HEK293 (cell line): ENCODE measurements at regions not wholly inside any gene's neighbourhood (a gene's known extent, or its start where the extent isn't known, plus 50 kb on each side); places are given as distances from the start of the nearest gene placed in this dataset.

Experiments
- CTCF ChIP-seq: fragments of 450-650 bp; formaldehyde crosslinking; IDR thresholded peaks from 2 replicates; pipeline ENCODE4 v1.5.1; 2016; ENCODE audit warnings: missing biosample characterization, missing genetic modification characterization
- MEIS1 ChIP-seq: sonication (generic); formaldehyde crosslinking; IDR thresholded peaks from 2 replicates; pipeline ENCODE4 v1.8.1; 2022; ENCODE audit warnings: missing genetic modification reagents, mild to moderate bottlenecking, borderline replicate concordance
- TCF7L2 ChIP-seq: IDR thresholded peaks from 2 replicates; pipeline ENCODE4 v1.6.1; 2011; ENCODE audit warnings: low read depth, mild to moderate bottlenecking, inconsistent platforms, low read length, moderate library complexity, borderline replicate concordance
- ZFP3 ChIP-seq: fragments of 450-650 bp; formaldehyde crosslinking; IDR thresholded peaks from 2 replicates; pipeline ENCODE4 v1.5.1; 2016; ENCODE audit warnings: low read depth, missing biosample characterization, missing genetic modification characterization
- ZNF112 ChIP-seq: fragments of 450-650 bp; formaldehyde crosslinking; IDR thresholded peaks from 2 replicates; pipeline ENCODE4 v1.5.0; 2017; ENCODE audit warnings: missing biosample characterization, missing genetic modification characterization
- ZNF133 ChIP-seq: fragments of 450-650 bp; formaldehyde crosslinking; IDR thresholded peaks from 2 replicates; pipeline ENCODE4 v1.5.1; 2016; ENCODE audit warnings: missing biosample characterization, missing genetic modification characterization
- ZNF138 ChIP-seq: fragments of 450-650 bp; formaldehyde crosslinking; IDR thresholded peaks from 2 replicates; pipeline ENCODE4 v1.5.1; 2016; ENCODE audit warnings: missing biosample characterization, missing genetic modification characterization, borderline replicate concordance
- ZNF292 ChIP-seq: fragments of 450-650 bp; formaldehyde crosslinking; IDR thresholded peaks from 2 replicates; pipeline ENCODE4 v1.5.1; 2016; ENCODE audit warnings: low read depth, missing biosample characterization, missing genetic modification characterization, borderline replicate concordance
- ZNF513 ChIP-seq: fragments of 450-650 bp; IDR thresholded peaks from 2 replicates; pipeline ENCODE4 v1.5.1; 2018; ENCODE audit warnings: missing biosample characterization, missing genetic modification characterization

GRCh38 chr14:101017806-101018560 is 114.5 kb upstream of the RTL1 start:
- no peak for TF ChIP-seq ZNF112 (tag by site-specific recombination)
- TF ChIP-seq CTCF (tag by site-specific recombination): no peak
- no peak for TF ChIP-seq ZNF138 (tag by site-specific recombination)
- TF ChIP-seq ZNF513 (tag by site-specific recombination): no peak
- TF ChIP-seq ZNF133: no peak
- no peak for TF ChIP-seq TCF7L2
- TF ChIP-seq ZNF292: no peak
- TF ChIP-seq ZFP3: no peak
- no peak for TF ChIP-seq MEIS1 (CRISPR knock-in tag)
